Coronary artery (tissue), 2 donors: ENCODE measurements at regions not wholly inside any gene's neighbourhood (a gene's known extent, or its start where the extent isn't known, plus 50 kb on each side); places are given as distances from the start of the nearest gene placed in this dataset.

Experiments used
- DNase-seq: peaks from one replicate; pipeline ENCODE4 v3.0.0-alpha.2; 2017; ENCODE audit warnings: low spot score
- H3K27ac ChIP-seq, 2 donors: fragments of 200-600 bp; sonication (generic); one replicate each; pipeline ENCODE4 v1.5.1; 2016 to 2019
- H3K4me3 ChIP-seq: fragments of 200-600 bp; sonication (generic); 2 replicates; pipeline ENCODE4 v1.5.1; 2016; ENCODE audit warnings: mild to moderate bottlenecking, moderate library complexity
- CTCF ChIP-seq: fragments of 200-600 bp; sonication (generic); IDR thresholded peaks from one replicate; pipeline ENCODE4 v1.5.1; 2019; ENCODE audit warnings: antibody characterized with exemption

GRCh38 chr4:189261475-189261874 lies 679.2 kb upstream of the FRG1 start:
- TF ChIP-seq CTCF = no peak
- DNase-seq = no peak
- Histone ChIP-seq H3K4me3 (no peak overlapping the region), H3K27ac (no peak overlapping the region)

GRCh38 chr4:189265515-189265914 lies 675.2 kb upstream of the FRG1 start:
- no peak for DNase-seq
- Histone ChIP-seq H3K4me3 (no peak overlapping the region), H3K27ac (no peak overlapping the region)
- no peak for TF ChIP-seq CTCF

- no peak for TF ChIP-seq CTCF
- DNase-seq = no peak
- Histone ChIP-seq H3K4me3 (no peak overlapping the region), H3K27ac (no peak overlapping the region)
Observed at GRCh38 chr4:189267312-189267965, 673.2 kb upstream of the FRG1 start.

GRCh38 chr4:189278597-189279165 lies 662.0 kb upstream of the FRG1 start:
- DNase-seq = no peak
- Histone ChIP-seq H3K27ac (no peak overlapping the region), H3K4me3 (no peak overlapping the region)
- no peak for TF ChIP-seq CTCF

GRCh38 chr4:189279188-189279587 lies 661.5 kb upstream of the FRG1 start:
- TF ChIP-seq CTCF = no peak
- no peak for DNase-seq
- Histone ChIP-seq H3K4me3 (no peak overlapping the region), H3K27ac (no peak overlapping the region)

GRCh38 chr4:189285377-189285776 lies 655.3 kb upstream of the FRG1 start:
- H3K27ac ChIP-seq = no peak overlapping the region
- H3K4me3 ChIP-seq = no peak overlapping the region
- TF ChIP-seq CTCF = no peak
- no peak for DNase-seq

GRCh38 chr4:189291939-189292338 lies 648.7 kb upstream of the FRG1 start:
- H3K27ac ChIP-seq = no peak overlapping the region
- DNase-seq = no peak
- no peak overlapping the region for H3K4me3 ChIP-seq
- no peak for TF ChIP-seq CTCF
